GM19467 (cell line): ENCODE measurements at regions not wholly inside any gene's neighbourhood (a gene's known extent, or its start where the extent isn't known, plus 50 kb on each side); places are given as distances from the start of the nearest gene placed in this dataset.

ENCODE experiments used
- ATAC-seq: cut with Tn5 transposase; IDR thresholded peaks from one replicate; pipeline ENCODE4 v1.9.1; 2021; ENCODE audit warnings: mild to moderate bottlenecking, moderate library complexity; ENCODE audit not compliant: unreplicated experiment

GRCh38 chr6:97557355-97557754 lies 274.3 kb upstream of the MMS22L start:
- ATAC-seq = no peak

GRCh38 chr6:97563529-97563928 lies 280.5 kb upstream of the MMS22L start:
- no peak for ATAC-seq

- no peak for ATAC-seq
Measured at GRCh38 chr6:97572943-97573342, 289.9 kb upstream of the MMS22L start.

GRCh38 chr6:97586344-97586743 lies 303.3 kb upstream of the MMS22L start:
- no peak for ATAC-seq

GRCh38 chr6:97591955-97592354 lies 308.9 kb upstream of the MMS22L start:
- no peak for ATAC-seq

GRCh38 chr6:97594844-97595243 lies 311.8 kb upstream of the MMS22L start:
- ATAC-seq = no peak

GRCh38 chr6:97621111-97621510 lies 338.1 kb upstream of the MMS22L start:
- no peak for ATAC-seq

- ATAC-seq = no peak
Measured at GRCh38 chr6:97626671-97627441, 343.8 kb upstream of the MMS22L start.

GRCh38 chr6:97629180-97629579 lies 346.2 kb upstream of the MMS22L start:
- no peak for ATAC-seq

GRCh38 chr6:97630604-97631003 lies 347.6 kb upstream of the MMS22L start:
- ATAC-seq = no peak

- no peak for ATAC-seq
Measured at GRCh38 chr6:97632341-97632740, 349.3 kb upstream of the MMS22L start.

GRCh38 chr6:97639702-97640101 lies 356.7 kb upstream of the MMS22L start:
- no peak for ATAC-seq

- no peak for ATAC-seq
Measured at GRCh38 chr6:97644353-97644752, 361.3 kb upstream of the MMS22L start.

GRCh38 chr6:97645757-97646156 lies 362.7 kb upstream of the MMS22L start:
- ATAC-seq = no peak

GRCh38 chr6:97653076-97653475 lies 370.1 kb upstream of the MMS22L start:
- no peak for ATAC-seq

GRCh38 chr6:97653517-97653916 lies 370.5 kb upstream of the MMS22L start:
- ATAC-seq = no peak

- ATAC-seq = no peak
Measured at GRCh38 chr6:97654674-97655073, 371.7 kb upstream of the MMS22L start.

- no peak for ATAC-seq
Measured at GRCh38 chr6:97656236-97656635, 373.2 kb upstream of the MMS22L start.

GRCh38 chr6:97656706-97657350 lies 373.8 kb upstream of the MMS22L start:
- ATAC-seq = no peak

GRCh38 chr6:97658090-97658489 lies 375.1 kb upstream of the MMS22L start:
- no peak for ATAC-seq

GRCh38 chr6:97663252-97663651 lies 380.2 kb upstream of the MMS22L start:
- ATAC-seq = no peak

- no peak for ATAC-seq
Measured at GRCh38 chr6:97665446-97665845, 382.4 kb upstream of the MMS22L start.

GRCh38 chr6:97666889-97667288 lies 383.9 kb upstream of the MMS22L start:
- no peak for ATAC-seq
